Ammon's horn (tissue), 1 donor: ENCODE measurements at regions not wholly inside any gene's neighbourhood (a gene's known extent, or its start where the extent isn't known, plus 50 kb on each side); places are given as distances from the start of the nearest gene placed in this dataset.
"Not testable (repeated sequence)": the region's sequence is repeated elsewhere in the genome, so short reads cannot be mapped to it uniquely, and the experiment has no call there.

Experiments
- DNase-seq: peaks from one replicate; pipeline ENCODE4 v3.0.0-alpha.2; 2016; ENCODE audit warnings: low spot score

DNA sequence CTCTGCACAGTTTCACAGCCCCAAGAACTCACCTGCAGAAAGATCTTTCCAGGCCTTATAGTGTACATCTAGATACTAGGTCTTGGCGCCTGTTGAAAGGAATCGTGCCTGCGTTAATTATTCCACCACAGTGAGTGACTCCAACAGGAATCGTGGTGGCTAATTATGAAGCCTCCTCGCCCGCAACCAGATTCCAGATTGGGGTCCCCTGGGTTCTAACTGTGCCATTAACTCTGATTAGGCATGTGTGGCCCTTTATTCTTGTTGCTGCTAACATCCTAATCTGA, 295.3 kb upstream of the MAF start:
- no peak for DNase-seq

DNA sequence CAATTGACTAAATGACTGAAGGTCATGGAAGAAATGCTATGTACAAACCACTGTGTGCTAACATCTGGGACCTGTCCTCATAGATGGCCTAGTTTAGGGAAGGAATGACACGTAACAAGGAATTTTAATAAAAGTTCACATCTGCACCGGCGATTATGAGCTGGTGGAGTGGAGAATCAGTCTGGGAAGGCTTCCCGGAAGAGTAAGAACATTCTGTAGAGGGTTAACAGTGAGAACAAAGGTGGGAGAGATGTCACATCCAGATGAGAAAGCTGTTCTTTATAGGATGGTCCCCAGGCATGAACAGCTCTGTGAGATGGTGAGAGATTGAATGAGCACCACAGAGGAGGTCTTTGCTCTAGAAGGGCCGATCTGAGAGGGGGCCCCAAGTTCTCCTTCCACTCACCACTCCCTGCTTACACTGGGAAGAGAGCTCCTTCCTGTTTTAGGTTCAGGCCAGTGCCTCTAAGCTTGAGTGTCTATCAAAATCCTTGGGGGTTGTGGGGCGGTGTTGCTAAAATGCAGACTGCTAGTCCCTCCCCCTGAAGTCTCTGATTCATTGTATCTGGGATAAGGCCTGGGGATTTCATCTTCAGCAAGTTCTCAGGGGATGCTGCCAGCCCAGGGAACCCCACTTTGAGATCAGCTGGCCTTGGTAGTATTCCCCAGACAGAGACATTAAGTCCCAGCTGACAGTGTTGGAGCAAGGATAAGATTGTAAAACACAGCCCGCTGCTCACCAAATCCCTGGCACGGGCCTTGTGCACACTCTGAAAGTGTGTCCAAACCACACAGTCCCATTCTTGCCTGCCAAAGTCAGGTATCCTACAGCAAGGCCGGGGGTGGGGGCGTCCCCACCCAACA, 294.7 kb upstream of the MAF start:
- no peak for DNase-seq

DNA sequence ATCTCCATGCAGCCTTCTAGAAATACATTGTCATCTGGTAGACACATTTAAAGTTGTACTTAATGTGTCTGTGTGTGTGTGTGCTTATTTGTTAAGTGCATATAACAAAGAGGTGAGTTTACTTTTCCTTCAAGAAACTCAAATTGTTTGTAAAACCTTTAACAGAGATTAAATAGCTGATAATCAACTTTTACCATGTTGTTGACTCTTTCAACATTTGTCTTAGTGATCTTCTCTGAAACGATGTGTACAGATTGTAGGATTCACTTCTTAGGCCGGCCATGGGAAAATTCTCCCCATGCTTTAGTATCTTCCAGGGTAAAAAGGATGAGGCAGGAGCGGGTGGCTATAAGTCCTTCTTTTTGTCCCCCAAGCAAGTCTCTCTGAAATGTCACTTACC, 292.9 kb upstream of the MAF start:
- no peak for DNase-seq

DNA sequence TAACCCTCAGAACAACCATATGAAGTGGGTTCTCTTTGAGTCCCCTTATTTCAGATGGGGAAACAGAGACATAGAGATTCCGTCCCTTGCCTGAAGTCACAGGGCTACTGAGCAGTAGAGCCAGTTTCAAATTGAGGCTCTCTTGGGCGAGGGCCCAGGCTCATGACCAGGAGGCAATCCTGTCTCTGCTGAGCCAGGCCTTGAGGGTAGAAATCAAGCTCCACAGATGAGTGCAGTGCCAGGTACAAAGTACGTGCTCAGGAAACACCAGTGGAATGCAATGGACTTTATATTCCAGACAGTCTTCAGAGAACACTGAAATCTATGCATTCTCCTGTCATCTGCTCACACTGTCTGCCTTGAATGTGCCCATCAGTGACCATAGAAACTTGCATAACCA, 291.7 kb upstream of the MAF start:
- DNase-seq: no peak

DNA sequence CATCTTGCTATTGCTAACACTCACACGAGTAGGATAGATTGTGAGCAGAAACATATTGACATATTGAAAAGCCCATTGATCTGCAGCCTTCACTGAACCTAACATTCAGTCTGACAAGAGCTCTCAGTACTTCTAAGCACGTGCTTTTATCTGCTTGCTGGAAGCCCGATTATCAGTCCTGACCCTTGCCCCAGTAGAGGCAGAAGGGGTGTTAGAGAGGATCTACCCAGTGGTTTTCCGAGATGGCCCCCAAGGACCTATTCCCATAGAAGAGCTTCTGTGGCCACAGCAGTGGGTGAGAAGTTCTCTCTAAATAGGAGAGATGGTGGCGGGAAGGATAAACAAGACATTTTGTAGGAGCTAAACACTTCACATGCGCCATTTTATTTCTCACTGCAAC, 290.9 kb upstream of the MAF start:
- no peak for DNase-seq

DNA sequence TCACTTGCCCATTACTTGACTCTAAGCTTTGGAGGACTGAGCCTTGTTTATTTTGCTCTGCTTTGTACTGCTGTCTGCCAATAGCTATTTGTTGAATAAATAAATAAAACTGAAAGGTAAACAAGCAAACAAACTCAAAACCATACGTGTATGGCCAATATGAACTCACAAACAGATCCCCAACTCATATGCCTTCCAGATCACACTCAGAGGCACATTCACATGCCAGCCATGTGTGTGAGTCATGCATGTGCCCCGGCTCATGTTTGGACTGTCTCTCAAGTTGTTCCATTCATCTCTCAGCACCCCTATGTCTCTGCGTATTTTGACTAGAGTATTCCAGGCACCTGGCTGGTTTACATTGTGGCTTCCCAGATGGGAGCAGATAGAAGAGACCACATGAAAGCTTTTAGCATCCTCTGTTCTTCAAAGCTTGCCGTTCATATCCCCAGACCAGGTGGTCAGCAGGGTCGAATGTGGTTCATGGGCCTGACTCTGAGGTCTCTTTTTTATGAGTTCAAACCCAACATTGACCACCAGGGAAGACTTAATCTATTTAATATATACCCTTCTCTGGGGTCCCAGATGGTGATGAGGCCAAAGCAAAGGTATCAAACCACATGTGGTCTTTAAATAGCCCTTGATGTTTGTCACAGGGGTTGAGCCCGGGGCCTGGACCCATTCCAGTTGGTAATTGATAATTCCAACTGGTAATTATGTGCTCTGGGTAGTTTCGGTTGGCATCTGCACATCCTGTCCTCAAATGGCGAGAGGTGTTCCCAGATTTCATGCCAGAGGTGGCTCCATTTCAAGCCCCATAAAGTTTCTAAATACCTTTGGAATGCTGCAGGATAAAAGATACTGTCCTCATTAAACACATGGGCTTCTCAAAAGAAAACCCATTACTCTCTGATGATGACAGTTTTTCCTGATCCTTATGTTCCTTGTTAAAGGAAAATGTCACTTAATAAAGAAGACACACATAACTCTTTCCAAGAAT, 287.3 kb upstream of the MAF start:
- no peak for DNase-seq

DNA sequence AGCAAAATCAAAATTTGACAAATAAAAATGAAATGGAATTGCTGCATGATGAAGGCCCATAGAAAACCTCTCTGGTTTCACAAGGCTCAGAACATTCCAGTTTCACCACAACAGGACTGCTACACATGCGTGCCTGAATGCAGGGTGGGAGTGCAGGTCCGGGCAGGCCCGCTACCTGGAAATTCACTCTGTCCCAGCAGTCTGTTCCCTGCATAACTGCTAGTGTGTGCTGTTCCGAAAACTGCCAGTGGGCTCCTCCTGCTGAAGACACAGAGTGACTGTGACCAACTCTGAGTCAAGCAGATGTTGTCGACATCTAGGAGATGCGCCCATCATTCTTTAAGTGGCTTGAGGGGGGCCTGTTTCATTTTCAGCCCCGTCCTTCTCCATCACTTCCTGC, 284.8 kb upstream of the MAF start:
- no peak for DNase-seq

DNA sequence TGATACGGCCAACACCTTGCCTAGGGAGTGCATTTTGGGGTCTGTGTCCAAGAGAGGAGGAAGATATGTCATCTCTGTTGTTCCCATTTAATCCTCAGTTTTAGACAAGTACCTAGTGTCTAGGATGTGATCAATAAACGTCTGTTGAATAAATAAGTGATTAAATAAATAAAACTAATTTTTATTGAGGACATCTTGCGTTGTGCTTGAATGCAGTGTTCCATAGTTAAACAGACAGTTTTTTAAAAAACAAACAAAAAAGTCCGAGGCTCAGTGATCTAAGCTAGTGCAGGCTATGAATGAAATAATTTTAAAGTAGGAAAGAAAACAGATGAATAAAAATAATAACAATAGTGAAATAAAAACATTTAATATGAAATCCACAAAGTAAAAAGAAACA, 283.0 kb upstream of the MAF start:
- no peak for DNase-seq

DNA sequence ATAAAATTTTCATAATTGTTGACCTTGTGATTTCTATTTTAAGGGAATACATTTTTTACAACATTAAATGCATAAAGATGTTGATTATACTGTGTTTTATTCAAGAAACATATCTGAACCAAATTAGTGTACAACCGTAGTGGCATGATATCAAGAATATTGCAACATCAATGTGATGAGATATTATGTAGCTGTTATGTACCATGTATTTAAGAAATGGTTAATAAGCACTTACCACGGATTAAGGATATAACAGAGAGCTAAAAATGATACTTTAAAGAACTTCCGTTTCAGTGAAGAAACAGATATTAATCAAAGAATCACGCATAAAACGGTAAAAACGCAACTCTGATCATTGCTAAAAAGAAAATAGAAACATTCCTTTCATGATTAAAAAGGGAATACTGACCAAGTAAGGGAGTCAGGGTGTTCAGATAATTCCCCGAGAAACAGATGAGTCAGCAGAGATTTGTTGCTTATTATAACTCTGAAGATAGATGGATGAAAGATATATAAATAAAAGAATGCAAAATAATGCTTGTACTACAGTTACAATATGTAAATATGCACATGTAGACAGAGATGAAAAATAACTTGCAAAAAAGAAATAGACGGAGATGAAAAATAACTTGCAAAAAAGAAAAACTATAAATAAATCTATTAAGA, 281.9 kb upstream of the MAF start:
- no peak for DNase-seq

DNA sequence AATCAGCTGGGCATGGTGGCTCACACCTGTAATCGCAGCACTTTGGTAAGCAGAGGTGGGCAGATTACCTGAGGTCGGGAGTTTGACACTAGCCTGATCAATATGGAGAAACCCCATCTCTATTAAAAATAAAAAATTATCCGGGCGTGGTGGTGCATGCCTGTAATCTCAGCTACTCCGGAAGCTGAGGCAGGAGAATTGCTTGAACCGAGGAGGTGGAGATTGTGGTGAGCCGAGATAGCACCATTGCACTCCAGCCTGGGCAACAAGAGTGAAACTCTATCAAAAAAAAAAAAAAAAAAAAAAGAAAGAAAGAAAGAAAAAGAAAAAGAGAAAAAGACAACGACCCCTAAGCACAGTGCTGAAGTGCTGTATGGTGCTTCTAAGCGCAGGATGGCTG, 280.6 kb upstream of the MAF start:
- DNase-seq: not testable (repeated sequence)

DNA sequence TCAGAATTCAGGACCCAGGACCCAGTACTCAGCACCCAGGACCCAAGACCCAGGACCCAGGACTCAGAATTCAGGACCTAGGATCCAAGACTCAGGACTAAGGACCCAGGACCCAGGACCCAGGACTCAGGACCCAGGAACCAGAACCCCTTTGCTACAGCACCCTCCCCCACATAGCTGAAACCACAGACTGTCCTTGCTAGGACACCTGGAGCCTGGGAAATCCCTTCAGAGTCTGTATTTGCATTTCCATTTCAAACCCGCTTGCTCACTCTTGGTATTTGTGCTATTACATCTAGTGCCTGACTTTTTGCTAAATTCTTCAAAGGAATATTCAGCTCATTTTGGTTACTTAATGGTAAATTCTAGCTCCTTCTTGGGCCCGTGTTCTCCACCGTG, 275.8 kb upstream of the MAF start:
- no peak for DNase-seq

DNA sequence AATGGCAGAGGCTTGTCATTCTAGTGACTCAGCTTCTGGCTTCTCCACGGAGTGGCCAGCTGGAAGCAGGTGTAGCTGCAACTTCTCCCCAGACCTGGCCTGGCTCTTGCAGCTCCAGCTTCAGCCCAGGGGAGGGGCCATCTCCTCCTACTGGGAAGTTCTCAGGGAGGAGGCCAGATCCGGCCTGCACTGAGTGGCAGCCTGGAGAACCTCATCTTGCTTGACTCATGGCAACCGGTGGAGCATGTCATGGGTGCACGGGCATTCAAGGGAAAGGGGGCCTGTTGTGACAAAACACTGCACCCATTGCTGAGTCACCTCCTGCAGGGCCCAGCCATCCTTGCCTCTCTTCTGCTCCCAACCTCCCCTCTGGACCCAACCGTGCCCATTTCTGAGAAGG, 273.9 kb upstream of the MAF start:
- DNase-seq: no peak

DNA sequence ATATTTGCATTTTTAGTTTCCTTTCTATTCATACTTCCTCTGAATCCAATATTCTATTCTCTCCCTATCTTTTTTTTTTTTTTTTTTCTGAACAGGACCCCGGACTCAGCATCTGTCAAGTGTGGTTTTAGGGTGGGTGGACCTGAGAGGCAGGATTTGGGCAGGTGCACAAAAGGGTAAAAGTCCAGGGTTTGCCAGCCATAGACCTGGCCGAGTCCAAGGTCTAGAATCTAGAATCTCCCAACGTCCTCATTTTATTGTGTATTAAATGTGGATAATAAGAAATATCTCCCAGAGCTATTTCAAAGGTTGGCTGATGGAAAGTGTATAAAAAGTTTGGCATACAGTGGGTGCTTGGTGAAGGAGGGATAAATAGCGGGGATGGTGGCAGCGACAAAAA, 273.3 kb upstream of the MAF start:
- DNase-seq: no peak

DNA sequence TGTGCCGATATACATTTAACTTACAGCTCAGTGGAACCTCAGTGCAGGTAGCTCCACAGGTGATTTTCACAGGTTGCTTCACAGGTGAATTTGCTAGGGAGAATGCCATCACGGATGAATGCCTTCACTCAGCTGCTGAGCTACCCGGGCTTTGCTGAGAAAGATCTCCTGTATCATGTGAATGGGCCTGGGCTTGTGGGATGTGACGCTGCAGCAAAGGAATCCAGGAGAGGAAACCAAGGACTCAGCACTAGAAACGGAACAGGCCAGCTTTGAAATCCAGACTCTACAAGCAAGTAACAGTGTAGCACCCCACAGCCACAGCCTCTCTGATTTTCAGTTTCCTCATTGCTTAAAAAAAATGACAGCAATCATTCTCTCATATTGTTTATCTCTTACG, 271.4 kb upstream of the MAF start:
- DNase-seq: no peak

DNA sequence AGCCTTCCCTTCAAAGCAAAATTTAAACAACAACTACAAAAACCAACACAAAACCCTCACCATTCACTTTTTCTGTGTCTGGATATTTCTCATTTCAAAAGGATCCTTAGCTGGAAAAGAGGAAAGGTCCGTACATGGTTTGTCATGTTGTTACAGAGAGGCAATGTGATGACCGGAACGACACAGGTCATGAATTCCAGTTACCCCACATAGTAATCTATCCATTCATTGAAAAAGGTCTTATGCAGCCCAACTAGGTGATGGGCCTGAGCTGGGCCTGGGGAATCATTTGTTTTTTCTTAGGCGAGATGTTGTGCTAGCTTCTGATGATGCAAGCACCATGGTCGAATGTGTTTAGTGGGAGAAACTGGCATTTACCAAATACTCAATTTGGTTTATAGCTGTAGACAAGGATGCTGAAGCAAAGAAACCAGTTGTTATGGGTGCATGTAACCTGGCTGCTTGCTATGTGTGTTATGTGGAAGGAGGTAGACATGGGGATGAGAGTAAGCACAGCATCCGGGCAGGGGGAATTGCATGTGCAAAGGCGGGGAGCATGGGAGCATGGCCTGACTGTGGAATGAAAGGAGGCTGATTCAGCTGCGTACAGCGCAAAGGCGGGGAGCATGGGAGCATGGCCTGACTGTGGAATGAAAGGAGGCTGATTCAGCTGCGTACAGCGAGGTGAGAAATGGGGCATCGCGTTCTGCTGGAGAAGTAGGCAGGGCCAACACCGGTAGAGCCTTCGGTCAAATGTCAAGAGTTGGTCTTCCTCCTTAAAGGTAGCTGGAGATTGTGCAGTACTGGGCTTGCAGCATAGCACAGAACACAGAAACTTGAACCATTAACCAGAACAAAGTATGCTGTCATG, 269.7 kb upstream of the MAF start:
- DNase-seq: no peak

DNA sequence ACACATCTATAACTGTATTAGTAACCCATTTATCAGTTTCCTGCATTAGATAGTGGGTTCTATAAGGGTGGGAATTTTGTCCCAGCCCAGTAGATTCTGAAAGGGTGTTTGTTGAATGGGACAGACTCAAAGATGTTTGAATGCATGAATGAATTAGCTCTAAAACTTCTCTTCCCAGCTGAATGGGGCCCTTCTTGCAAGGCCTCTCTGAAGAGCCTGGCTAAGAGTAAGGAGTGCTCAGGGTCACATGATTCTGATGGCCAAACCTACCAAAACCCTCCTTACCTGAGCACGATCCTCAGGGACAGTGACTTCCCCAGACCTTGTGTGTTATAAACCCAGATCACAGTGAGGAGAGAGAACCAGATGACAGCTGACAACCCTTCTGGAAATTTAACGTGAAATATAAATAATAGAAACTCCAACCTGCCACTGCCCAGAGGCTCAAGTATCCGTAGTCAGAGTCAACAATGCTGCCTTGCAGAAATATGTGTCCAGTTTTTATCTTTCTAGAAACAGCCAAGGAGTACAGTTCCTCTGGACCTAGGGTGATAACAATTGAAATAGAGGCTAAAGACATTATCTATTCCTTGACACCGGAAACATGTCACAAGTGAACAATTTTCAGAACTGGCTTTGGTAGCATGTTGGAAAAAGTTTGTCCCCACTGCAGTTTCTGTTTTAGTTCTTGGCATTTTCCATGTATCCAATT, 268.9 kb upstream of the MAF start:
- DNase-seq: no peak

DNA sequence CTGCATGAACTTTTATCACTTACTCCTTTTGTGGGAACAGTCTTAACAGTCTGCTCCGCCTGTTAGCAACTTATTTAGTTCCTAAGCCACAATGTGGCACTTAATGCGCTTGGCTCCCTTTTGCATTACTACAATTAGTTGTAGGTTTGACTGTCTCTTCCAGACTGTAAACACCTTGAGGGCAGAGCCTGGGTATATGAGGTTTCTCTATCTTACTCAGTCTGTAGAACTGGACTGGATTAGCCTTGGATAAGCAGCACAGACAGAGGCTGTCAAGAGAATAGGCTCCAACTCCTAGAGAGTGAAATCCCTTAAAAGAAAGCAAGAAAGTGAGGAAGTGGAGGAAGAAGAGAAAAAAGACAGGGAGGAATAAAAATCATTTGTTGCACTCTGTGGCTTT, 268.3 kb upstream of the MAF start:
- DNase-seq: no peak

DNA sequence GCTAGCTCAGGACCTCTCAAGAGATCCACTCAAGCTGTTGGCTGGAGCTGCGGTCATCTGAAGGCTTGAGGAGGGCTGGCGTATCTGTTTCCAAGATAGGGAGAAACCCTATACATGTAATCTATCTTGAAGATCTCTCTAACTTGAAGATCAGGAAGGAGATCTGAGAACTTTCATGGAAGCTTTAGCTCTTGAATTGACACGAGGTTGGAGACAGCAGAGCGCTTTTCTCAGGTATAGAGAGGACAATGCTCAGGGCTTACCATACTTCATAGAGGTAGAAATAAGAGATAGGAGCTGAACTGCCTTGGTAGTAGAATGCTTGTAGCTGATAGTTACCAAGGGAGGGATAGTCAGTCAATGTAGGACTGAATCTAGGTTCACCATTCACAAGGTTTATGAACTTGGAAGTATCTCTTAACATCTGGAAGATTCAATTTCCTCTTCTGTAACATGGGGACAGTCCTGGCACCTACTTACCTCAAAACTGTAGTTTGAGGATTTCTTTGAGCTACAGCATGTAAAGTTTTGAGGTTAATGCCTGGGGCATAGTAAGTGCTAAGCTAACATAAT, 267.0 kb upstream of the MAF start:
- no peak for DNase-seq

DNA sequence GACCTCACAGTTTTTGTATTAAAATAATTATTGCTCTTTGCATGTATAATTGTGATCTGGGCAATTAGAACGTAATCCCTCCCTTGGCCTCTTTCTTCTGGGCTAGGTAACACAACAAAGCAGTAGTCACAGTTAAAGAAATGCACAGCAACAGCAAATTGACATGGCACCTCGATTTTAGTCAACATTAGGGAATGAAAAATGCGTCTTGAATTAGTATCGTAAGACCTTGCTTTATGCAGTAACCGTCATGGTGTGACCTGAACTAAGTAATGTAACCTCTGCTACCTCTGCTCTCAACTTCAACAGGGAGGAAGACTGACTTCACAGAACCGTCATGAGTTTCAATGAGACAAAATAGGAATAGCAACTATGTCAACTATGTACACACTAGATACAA, 265.4 kb upstream of the MAF start:
- DNase-seq: no peak

DNA sequence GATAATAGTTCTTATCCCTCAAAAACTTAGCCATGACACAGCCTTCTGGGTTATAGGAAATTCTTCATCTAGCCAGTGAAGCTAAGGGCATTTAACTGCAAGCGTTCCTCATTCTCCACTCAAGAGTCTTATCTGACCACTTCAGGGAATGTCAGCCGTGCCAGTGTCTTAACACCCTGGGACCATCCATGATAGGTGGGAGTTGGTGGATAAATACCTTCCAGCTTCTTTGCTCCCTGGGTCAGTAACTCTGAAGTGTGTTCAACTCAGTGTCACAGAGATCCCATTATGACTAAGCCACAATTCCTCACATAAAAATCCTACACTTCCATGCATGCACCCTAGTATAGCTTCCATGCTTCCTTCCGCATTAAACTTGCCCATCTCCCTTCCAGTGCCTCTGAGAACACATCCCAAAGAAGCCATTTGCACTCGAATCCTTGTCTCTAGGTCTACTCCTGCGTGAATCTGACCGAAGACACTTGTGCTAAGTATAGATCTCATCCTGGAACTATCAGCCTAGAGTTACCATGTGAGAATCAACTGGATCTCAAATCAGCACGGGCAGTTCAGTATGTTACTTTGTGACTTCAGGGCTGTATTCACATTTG, 264.3 kb upstream of the MAF start:
- DNase-seq: no peak
